ENCODE measurements at regions not wholly inside any gene's neighbourhood (a gene's known extent, or its start where the extent isn't known, plus 50 kb on each side); places are given as distances from the start of the nearest gene placed in this dataset.

DNA sequence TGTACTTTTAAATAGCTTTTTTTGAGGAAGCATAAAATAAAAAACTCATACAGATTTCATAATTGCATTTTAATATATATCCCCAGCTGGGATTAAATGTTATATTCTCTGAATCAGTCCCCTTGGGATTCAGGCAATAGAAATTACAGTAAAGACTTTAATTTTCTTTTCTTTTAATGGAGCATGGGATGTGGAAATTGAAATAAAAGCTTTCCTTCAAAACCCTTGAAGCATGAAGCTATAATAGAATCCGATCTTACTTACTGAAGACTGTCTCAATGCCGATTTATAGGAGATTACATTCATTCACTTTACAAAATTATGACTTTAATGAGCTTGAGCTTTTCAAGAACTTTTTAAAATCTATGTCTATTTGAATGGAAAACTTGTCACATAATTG is 243.4 kb downstream of the SPRY2 start:
- POLR2A ChIA-PET, result no interaction called here
- peaks cover 4% of the 10 kb centered on the region; the same call in 1 of the 2 replicates for H3K9me3 ChIP-seq (ENCODE audit: control insufficient read depth, insufficient read depth, low read length)
- no peak overlapping the region for H3K4me3 ChIP-seq (ENCODE audit: low read depth, low read length)
- no peak overlapping the region for H3K27ac ChIP-seq (ENCODE audit: low read depth, low read length)
- DNase-seq (ENCODE audit: low read depth, low spot score), result no peak
- H3K27me3 ChIP-seq (ENCODE audit: control insufficient read depth, insufficient read depth, low read length), result no peaks in the 10 kb centered on the region
- CTCF ChIA-PET, result no interaction called here
- TF ChIP-seq, protein P1, sequence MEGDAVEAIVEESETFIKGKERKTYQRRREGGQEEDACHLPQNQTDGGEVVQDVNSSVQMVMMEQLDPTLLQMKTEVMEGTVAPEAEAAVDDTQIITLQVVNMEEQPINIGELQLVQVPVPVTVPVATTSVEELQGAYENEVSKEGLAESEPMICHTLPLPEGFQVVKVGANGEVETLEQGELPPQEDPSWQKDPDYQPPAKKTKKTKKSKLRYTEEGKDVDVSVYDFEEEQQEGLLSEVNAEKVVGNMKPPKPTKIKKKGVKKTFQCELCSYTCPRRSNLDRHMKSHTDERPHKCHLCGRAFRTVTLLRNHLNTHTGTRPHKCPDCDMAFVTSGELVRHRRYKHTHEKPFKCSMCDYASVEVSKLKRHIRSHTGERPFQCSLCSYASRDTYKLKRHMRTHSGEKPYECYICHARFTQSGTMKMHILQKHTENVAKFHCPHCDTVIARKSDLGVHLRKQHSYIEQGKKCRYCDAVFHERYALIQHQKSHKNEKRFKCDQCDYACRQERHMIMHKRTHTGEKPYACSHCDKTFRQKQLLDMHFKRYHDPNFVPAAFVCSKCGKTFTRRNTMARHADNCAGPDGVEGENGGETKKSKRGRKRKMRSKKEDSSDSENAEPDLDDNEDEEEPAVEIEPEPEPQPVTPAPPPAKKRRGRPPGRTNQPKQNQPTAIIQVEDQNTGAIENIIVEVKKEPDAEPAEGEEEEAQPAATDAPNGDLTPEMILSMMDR (IDR thresholded peaks at IDR 0.05; ENCODE audit: low read depth, low read length), result no peak

DNA sequence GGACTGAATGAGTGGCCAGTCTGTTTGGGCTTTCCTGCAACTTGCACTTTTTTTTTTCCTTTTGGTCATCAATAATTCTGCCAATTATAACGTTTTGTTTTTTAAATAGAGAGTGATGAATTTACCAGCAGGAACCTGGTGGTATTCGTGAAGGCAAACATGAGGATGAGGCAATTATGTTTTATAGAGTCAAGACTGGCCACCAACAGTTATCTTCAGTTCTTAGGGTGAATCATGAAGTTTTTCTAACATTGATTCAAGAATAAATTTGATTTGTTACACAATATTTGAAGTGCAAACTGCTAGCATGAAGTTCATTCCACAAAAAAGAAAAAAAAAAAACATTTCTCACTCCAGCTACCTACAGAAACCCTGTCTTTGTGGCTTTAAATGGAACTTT is 244.5 kb downstream of the SPRY2 start:
- Histone ChIP-seq H3K4me3 (ENCODE audit: low read depth, low read length) (no peak overlapping the region), H3K27ac (ENCODE audit: low read depth, low read length) (no peak overlapping the region), H3K9me3 (ENCODE audit: control insufficient read depth, insufficient read depth, low read length) (peaks cover 4% of the 10 kb centered on the region; the same call in 1 of the 2 replicates), H3K27me3 (ENCODE audit: control insufficient read depth, insufficient read depth, low read length) (no peaks in the 10 kb centered on the region)
- CTCF ChIA-PET, result no interaction called here
- TF ChIP-seq, protein P1 (IDR thresholded peaks at IDR 0.05; ENCODE audit: low read depth, low read length), result no peak
- POLR2A ChIA-PET, result no interaction called here
- no peak for DNase-seq (ENCODE audit: low read depth, low spot score)

DNA sequence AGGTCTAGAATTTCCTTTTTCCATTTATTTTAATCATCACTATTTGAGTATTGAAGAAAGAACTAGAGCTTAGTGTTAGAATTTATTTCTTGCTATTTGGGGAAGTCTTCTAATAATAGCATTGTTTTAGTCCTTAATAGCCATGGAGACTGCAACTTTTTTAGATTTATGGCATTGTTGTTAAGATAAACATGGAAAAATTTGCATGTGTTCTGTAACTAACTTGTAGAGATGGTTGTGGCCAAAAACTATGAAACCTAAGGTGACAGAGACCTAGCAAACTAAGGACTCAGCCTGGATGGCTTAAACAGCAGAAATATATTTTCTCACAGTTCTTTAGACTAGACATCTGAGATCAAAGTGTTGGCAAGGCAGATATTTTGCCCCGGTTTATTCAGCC is 246.4 kb downstream of the SPRY2 start:
- TF ChIP-seq, protein P1 (IDR thresholded peaks at IDR 0.05; ENCODE audit: low read depth, low read length), result no peak
- CTCF ChIA-PET, result no interaction called here
- POLR2A ChIA-PET, result no interaction called here

DNA sequence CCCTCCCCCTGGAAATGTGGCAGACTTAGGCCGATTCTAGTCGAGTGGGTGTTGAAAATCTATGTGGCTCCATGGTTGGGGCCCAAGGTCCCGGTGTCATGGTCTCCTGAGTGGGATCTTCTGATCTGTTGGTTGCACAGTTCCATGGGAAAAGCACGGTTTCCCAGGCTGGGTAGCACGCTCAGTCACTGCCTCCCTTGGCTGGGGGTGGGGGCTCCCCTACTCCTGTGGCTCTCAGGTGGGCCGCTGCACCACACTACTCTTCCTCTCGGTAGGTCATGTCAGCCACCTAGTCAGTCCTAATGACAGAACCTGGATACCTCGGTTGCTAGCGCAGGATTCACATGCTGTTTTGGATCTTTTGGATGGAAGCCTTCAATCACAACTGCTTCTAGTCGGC is 247.0 kb downstream of the SPRY2 start:
- no peak for DNase-seq (ENCODE audit: low read depth, low spot score)
- TF ChIP-seq, protein P1 (IDR thresholded peaks at IDR 0.05; ENCODE audit: low read depth, low read length), result no peak
- no peak overlapping the region for H3K27ac ChIP-seq (ENCODE audit: low read depth, low read length)
- CTCF ChIA-PET, result no interaction called here
- H3K4me3 ChIP-seq (ENCODE audit: low read depth, low read length), result no peak overlapping the region
- POLR2A ChIA-PET, result no interaction called here
- H3K9me3 ChIP-seq (ENCODE audit: control insufficient read depth, insufficient read depth, low read length), result peaks cover 4% of the 10 kb centered on the region; the same call in 1 of the 2 replicates
- no peaks in the 10 kb centered on the region for H3K27me3 ChIP-seq (ENCODE audit: control insufficient read depth, insufficient read depth, low read length)

More for the DNA sequence above, 246.4 kb downstream of the SPRY2 start:
- H3K27ac ChIP-seq (ENCODE audit: low read depth, low read length), result no peak overlapping the region
- DNase-seq (ENCODE audit: low read depth, low spot score), result no peak
- H3K27me3 ChIP-seq (ENCODE audit: control insufficient read depth, insufficient read depth, low read length), result no peaks in the 10 kb centered on the region
- no peak overlapping the region for H3K4me3 ChIP-seq (ENCODE audit: low read depth, low read length)
- H3K9me3 ChIP-seq (ENCODE audit: control insufficient read depth, insufficient read depth, low read length), result peaks cover 4% of the 10 kb centered on the region; the same call in 1 of the 2 replicates

DNA sequence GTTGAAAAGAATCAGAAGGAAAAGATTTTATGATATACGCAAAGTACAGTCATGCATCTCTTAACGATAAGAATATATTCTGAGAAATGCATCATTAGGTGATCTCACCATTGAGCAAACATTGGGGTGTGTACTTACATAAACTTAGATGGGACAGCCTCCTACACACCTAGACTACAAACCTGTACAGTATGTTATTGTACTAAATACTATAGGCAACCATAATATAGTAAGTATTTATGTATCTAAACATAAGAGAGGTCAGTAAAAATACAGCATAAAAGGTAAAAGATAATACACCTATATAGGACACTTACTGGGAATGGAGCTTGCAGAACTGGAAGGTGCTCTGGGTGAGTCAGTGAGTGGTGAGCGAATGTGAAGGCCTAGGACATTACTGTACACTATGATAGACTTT is 254.6 kb downstream of the SPRY2 start:
- ChIA-PET CTCF (interaction anchor here (1.0 to 1.4 kb wide), 2 partner anchors 257 to 662 kb away, joined by 3 read pairs; no protein-coding TSS in a partner anchor), POLR2A (no interaction called here)
- Histone ChIP-seq H3K4me3 (ENCODE audit: low read depth, low read length) (no peak overlapping the region), H3K27me3 (ENCODE audit: control insufficient read depth, insufficient read depth, low read length) (no peaks in the 10 kb centered on the region), H3K9me3 (ENCODE audit: control insufficient read depth, insufficient read depth, low read length) (no peaks in the 10 kb centered on the region), H3K27ac (ENCODE audit: low read depth, low read length) (no peak overlapping the region)
- TF ChIP-seq, protein P1 (IDR thresholded peaks at IDR 0.05; ENCODE audit: low read depth, low read length), result no peak
- no peak for DNase-seq (ENCODE audit: low read depth, low spot score)

All from AG04450 (cell line).